Transverse colon (tissue), 4 donors: ENCODE measurements at regions not wholly inside any gene's neighbourhood (a gene's known extent, or its start where the extent isn't known, plus 50 kb on each side); places are given as distances from the start of the nearest gene placed in this dataset.

Experiments
- CTCF ChIP-seq, 5 experiments: fragments of 200-600 bp in 3 of 5; fragments of 450-650 bp in 2 of 5; sonication (generic) in 3 of 5; IDR thresholded peaks; 1 replicate in 2 of 5; 2 replicates in 3 of 5; pipeline ENCODE4 v1.5.1; 2016 to 2017; ENCODE audit warnings: antibody characterized with exemption in 5 of 5, inconsistent platforms in 3 of 5, mild to moderate bottlenecking in 2 of 5, moderate library complexity in 1 of 5
- POLR2AphosphoS5 ChIP-seq, 3 donors: sonication (generic); formaldehyde crosslinking; IDR thresholded peaks; one replicate each; pipeline ENCODE4 v1.6.1; 2016; ENCODE audit warnings: antibody characterized with exemption in 3 of 3

- TF ChIP-seq CTCF (IDR thresholded peaks at IDR 0.05) = no peak
- no peak for TF ChIP-seq POLR2AphosphoS5 (IDR thresholded peaks at IDR 0.05)
These were observed 1028.6 kb upstream of the PRMT6 start for GRCh38 chr1:106027871-106028270.
